Prostate gland (tissue), 2 donors: ENCODE measurements at regions not wholly inside any gene's neighbourhood (a gene's known extent, or its start where the extent isn't known, plus 50 kb on each side); places are given as distances from the start of the nearest gene placed in this dataset.

ENCODE experiments used
- CTCF ChIP-seq, 4 experiments: fragments of 200-600 bp in 2 of 4; fragments of 450-650 bp in 2 of 4; sonication (generic) in 2 of 4; IDR thresholded peaks; 1 replicate in 3 of 4; 2 replicates in 1 of 4; pipeline ENCODE4 v1.5.1; 2016 to 2019; ENCODE audit warnings: antibody characterized with exemption in 4 of 4, mild to moderate bottlenecking in 2 of 4, moderate library complexity in 2 of 4
- POLR2A ChIP-seq: fragments of 450-650 bp; IDR thresholded peaks from one replicate; pipeline ENCODE4 v1.6.1; 2016; ENCODE audit warnings: antibody characterized with exemption, mild to moderate bottlenecking

DNA sequence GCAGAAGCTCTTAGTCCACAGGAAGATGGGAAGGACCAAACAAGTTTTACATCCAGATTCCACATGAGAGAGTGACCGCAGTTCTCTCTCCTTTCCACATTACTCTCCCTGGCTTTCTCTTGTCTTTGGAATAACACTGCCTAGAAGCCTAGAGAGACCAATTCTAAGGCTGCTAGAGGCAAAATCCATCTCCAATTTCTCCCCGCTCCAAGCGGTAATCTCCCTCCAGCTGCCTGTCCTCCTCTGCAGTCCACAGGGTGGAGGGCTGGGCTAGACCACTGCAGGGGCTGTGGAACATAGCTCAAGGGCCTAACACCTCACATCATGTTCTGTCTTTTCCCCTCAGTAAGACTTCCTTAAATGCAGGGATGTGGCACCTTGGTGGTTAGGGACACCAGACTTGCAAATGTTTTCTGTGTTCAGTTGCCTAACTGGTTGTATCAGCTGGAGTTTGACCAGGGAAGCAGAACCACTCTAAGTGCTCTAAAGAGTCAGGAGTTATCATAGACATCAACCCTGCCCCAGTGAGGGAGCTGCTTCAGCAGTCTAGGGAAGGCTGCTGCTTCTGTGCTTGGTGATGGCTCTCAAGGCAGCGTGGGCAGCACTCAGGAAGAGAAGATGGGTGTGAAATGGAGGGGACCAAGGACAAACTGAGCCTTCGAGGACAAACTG is 423.1 kb downstream of the BCOR start:
- TF ChIP-seq CTCF (IDR thresholded peaks at IDR 0.05) (no peak), POLR2A (no peak)
